OCI-LY7 (cell line): ENCODE measurements at regions not wholly inside any gene's neighbourhood (a gene's known extent, or its start where the extent isn't known, plus 50 kb on each side); places are given as distances from the start of the nearest gene placed in this dataset.

Experiments used
- CTCF ChIP-seq: fragments of 200-600 bp; sonication (generic); conservative IDR thresholded peaks from 2 replicates; pipeline ENCODE4 v1.5.1; 2014; ENCODE audit warnings: mild to moderate bottlenecking, antibody characterized with exemption, low read length, moderate library complexity, mixed read lengths
- EZH2phosphoT487 ChIP-seq: fragments of 200-600 bp; sonication (generic); IDR thresholded peaks from 2 replicates; pipeline ENCODE4 v1.6.1; 2018; ENCODE audit warnings: low read depth, borderline replicate concordance, mild to moderate bottlenecking, mixed run types, antibody characterized with exemption, low read length, moderate library complexity, mixed read lengths

- TF ChIP-seq CTCF (no peak), EZH2phosphoT487 (no peak)
These were observed 57.9 kb upstream of the CNEP1R1 start for GRCh38 chr16:49967012-49967559.
